Esophagus muscularis mucosa (tissue), 4 donors: ENCODE measurements at regions not wholly inside any gene's neighbourhood (a gene's known extent, or its start where the extent isn't known, plus 50 kb on each side); places are given as distances from the start of the nearest gene placed in this dataset.

Experiments
- CTCF ChIP-seq, 3 experiments: fragments of 200-600 bp in 2 of 3; fragments of 450-650 bp in 1 of 3; sonication (generic) in 2 of 3; IDR thresholded peaks; one replicate each; pipeline ENCODE4 v1.5.1; 2017 to 2019; ENCODE audit warnings: antibody characterized with exemption in 3 of 3, mild to moderate bottlenecking in 2 of 3, moderate library complexity in 1 of 3
- EP300 ChIP-seq: sonication (generic); formaldehyde crosslinking; IDR thresholded peaks from one replicate; pipeline ENCODE4 v1.6.1; 2017; ENCODE audit warnings: antibody characterized with exemption
- POLR2AphosphoS5 ChIP-seq, 2 donors: sonication (generic); formaldehyde crosslinking; IDR thresholded peaks; one replicate each; pipeline ENCODE4 v1.6.1; 2017; ENCODE audit warnings: antibody characterized with exemption in 2 of 2

- TF ChIP-seq EP300 (no peak), CTCF (IDR thresholded peaks at IDR 0.05) (no peak), POLR2AphosphoS5 (IDR thresholded peaks at IDR 0.05) (no peak)
These were observed 299.4 kb downstream of the SLC16A7 start for GRCh38 chr12:59895166-59895775.
